Neural cell (in vitro differentiated cells): ENCODE measurements at regions not wholly inside any gene's neighbourhood (a gene's known extent, or its start where the extent isn't known, plus 50 kb on each side); places are given as distances from the start of the nearest gene placed in this dataset.

ENCODE experiments used
- H2AFZ ChIP-seq: fragments of 200-600, 300-800 bp; sonication (generic), shearing (Covaris generic); 2 replicates; pipeline ENCODE4 v1.6.0; 2014; ENCODE audit warnings: low read depth, mild to moderate bottlenecking, antibody characterized with exemption, low read length, moderate library complexity
- H3F3A ChIP-seq: fragments of 200-600 bp; shearing (Covaris generic); 2 replicates; pipeline ENCODE4 v1.6.1; 2016; ENCODE audit warnings: mild to moderate bottlenecking, moderate library complexity, mixed read lengths, antibody characterized with exemption, low read length; ENCODE audit not compliant: insufficient read depth, poor library complexity, severe bottlenecking
- H3K27ac ChIP-seq: fragments of 200-600, 300-800 bp; sonication (generic), shearing (Covaris generic); 2 replicates; pipeline ENCODE4 v1.5.1; 2014; ENCODE audit warnings: mild to moderate bottlenecking, low read length, moderate library complexity
- H3K27me3 ChIP-seq: fragments of 300-800, 200-600 bp; sonication (generic), shearing (Covaris generic); 2 replicates; pipeline ENCODE4 v1.6.0; 2014; ENCODE audit warnings: mild to moderate bottlenecking, low read depth, low read length, moderate library complexity; ENCODE audit not compliant: insufficient read depth
- H3K36me3 ChIP-seq: fragments of 300-800, 200-600 bp; sonication (generic), shearing (Covaris generic); 2 replicates; pipeline ENCODE4 v1.5.1; 2014; ENCODE audit warnings: mild to moderate bottlenecking, antibody characterized with exemption, low read length, moderate library complexity; ENCODE audit not compliant: insufficient read depth
- H3K4me2 ChIP-seq: fragments of 300-800, 200-600 bp; sonication (generic), shearing (Covaris generic); 2 replicates; pipeline ENCODE4 v1.6.0; 2014; ENCODE audit warnings: mild to moderate bottlenecking, low read length
- H3K4me3 ChIP-seq: fragments of 300-800, 200-600 bp; sonication (generic), shearing (Covaris generic); 2 replicates; pipeline ENCODE4 v1.5.1; 2014; ENCODE audit warnings: mild to moderate bottlenecking, low read length, moderate library complexity
- H3K79me2 ChIP-seq: fragments of 200-600 bp; shearing (Covaris generic); replicated peaks from 2 replicates; pipeline ENCODE4 v1.6.0; 2014; ENCODE audit warnings: mild to moderate bottlenecking, low read length, moderate library complexity; ENCODE audit not compliant: insufficient read depth
- H3K9ac ChIP-seq: fragments of 300-800, 200-600 bp; sonication (generic), shearing (Covaris generic); 2 replicates; pipeline ENCODE4 v1.6.1; 2016; ENCODE audit warnings: mild to moderate bottlenecking, low read length, mixed read lengths
- H3K9me2 ChIP-seq: fragments of 200-600 bp; shearing (Covaris generic); 2 replicates; pipeline ENCODE4 v1.6.1; 2016; ENCODE audit warnings: mild to moderate bottlenecking, low read length, mixed read lengths; ENCODE audit not compliant: insufficient read depth
- H3K9me3 ChIP-seq: fragments of 200-600, 300-800 bp; sonication (generic), shearing (Covaris generic); 2 replicates; pipeline ENCODE4 v1.6.1; 2016; ENCODE audit warnings: mild to moderate bottlenecking, mixed run types, low read length, moderate library complexity, mixed read lengths
- H4K20me1 ChIP-seq: fragments of 200-600 bp; shearing (Covaris generic); 2 replicates; pipeline ENCODE4 v1.6.1; 2016; ENCODE audit warnings: mild to moderate bottlenecking, mixed run types; ENCODE audit not compliant: insufficient read depth
- EP300 ChIP-seq: fragments of 450-650 bp; conservative IDR thresholded peaks from 2 replicates; pipeline ENCODE4 v1.6.1; 2014; ENCODE audit warnings: antibody characterized with exemption, mild to moderate bottlenecking, moderate library complexity; ENCODE audit not compliant: poor library complexity, severe bottlenecking
- EZH2 ChIP-seq: fragments of 200-600, 300-800 bp; shearing (Covaris generic), sonication (generic); IDR thresholded peaks from 2 replicates; pipeline ENCODE4 v1.6.1; 2014; ENCODE audit warnings: antibody characterized with exemption, low read length, borderline replicate concordance, mild to moderate bottlenecking; ENCODE audit not compliant: insufficient read depth, poor library complexity, severe bottlenecking
- MXI1 ChIP-seq: fragments of 450-650 bp; conservative IDR thresholded peaks from 2 replicates; pipeline ENCODE4 v1.6.1; 2014; ENCODE audit warnings: antibody characterized with exemption, mild to moderate bottlenecking; ENCODE audit not compliant: poor library complexity, severe bottlenecking
- POLR2AphosphoS5 ChIP-seq: IDR thresholded peaks from 2 replicates; pipeline ENCODE4 v1.6.1; 2012
- RAD21 ChIP-seq: fragments of 450-650 bp; conservative IDR thresholded peaks from 2 replicates; pipeline ENCODE4 v1.6.1; 2014; ENCODE audit warnings: antibody characterized with exemption, mild to moderate bottlenecking, moderate library complexity
- SMC3 ChIP-seq: fragments of 450-650 bp; conservative IDR thresholded peaks from 2 replicates; pipeline ENCODE4 v1.6.1; 2014; ENCODE audit warnings: antibody characterized with exemption, mild to moderate bottlenecking, moderate library complexity; ENCODE audit not compliant: poor library complexity
- TAF1 ChIP-seq: IDR thresholded peaks from 2 replicates; pipeline ENCODE4 v1.6.1; 2012; ENCODE audit warnings: low read depth
- TF ChIP-seq, protein P1 (sequence below): fragments of 450-650 bp; IDR thresholded peaks from 2 replicates; pipeline ENCODE4 v1.5.1; 2014; ENCODE audit warnings: antibody characterized with exemption, mild to moderate bottlenecking, moderate library complexity; ENCODE audit not compliant: poor library complexity, severe bottlenecking
- TF ChIP-seq, protein P2 (sequence below): IDR thresholded peaks from 2 replicates; pipeline ENCODE4 v1.6.1; 2012; ENCODE audit warnings: borderline replicate concordance

DNA sequence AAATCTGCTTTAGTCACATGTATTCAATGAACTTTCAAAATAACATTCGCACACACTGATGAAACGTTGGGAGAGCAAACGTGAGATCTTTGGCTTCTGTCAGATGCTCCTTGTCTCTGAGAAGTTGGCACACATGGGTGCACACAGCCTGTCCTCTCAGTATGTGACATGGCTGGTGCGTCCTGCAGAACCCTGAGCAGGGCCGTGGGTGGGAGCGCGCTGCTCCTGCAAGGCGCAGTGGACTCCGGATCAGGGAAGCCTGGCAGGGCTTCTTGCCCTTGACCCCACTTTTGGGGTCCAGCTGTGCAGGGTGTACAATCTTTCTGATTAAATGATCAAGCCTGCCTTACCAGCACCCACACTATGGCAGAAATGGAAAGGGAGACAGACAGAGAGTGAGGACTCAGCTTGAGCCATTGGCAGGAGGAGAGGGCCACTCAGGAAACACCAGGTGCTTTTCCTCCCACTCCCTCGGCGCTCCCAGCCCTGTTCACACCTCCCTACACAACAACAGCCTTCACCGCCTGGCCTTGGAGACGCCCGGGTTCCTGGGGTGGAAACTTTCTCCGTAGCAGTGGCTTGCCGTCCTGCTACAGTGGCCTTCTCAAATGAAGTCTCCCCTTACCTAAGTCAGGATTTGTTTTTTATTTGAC lies 108.4 kb upstream of the SNTG2 start:
- TF ChIP-seq, protein P1, sequence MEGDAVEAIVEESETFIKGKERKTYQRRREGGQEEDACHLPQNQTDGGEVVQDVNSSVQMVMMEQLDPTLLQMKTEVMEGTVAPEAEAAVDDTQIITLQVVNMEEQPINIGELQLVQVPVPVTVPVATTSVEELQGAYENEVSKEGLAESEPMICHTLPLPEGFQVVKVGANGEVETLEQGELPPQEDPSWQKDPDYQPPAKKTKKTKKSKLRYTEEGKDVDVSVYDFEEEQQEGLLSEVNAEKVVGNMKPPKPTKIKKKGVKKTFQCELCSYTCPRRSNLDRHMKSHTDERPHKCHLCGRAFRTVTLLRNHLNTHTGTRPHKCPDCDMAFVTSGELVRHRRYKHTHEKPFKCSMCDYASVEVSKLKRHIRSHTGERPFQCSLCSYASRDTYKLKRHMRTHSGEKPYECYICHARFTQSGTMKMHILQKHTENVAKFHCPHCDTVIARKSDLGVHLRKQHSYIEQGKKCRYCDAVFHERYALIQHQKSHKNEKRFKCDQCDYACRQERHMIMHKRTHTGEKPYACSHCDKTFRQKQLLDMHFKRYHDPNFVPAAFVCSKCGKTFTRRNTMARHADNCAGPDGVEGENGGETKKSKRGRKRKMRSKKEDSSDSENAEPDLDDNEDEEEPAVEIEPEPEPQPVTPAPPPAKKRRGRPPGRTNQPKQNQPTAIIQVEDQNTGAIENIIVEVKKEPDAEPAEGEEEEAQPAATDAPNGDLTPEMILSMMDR, result no peak
- no peak for TF ChIP-seq EZH2
- TF ChIP-seq SMC3, result no peak
- TF ChIP-seq RAD21, result no peak
- TF ChIP-seq TAF1, result no peak
- no peak for TF ChIP-seq MXI1
- TF ChIP-seq POLR2AphosphoS5, result no peak
- no peak for TF ChIP-seq EP300
- TF ChIP-seq, protein P2, sequence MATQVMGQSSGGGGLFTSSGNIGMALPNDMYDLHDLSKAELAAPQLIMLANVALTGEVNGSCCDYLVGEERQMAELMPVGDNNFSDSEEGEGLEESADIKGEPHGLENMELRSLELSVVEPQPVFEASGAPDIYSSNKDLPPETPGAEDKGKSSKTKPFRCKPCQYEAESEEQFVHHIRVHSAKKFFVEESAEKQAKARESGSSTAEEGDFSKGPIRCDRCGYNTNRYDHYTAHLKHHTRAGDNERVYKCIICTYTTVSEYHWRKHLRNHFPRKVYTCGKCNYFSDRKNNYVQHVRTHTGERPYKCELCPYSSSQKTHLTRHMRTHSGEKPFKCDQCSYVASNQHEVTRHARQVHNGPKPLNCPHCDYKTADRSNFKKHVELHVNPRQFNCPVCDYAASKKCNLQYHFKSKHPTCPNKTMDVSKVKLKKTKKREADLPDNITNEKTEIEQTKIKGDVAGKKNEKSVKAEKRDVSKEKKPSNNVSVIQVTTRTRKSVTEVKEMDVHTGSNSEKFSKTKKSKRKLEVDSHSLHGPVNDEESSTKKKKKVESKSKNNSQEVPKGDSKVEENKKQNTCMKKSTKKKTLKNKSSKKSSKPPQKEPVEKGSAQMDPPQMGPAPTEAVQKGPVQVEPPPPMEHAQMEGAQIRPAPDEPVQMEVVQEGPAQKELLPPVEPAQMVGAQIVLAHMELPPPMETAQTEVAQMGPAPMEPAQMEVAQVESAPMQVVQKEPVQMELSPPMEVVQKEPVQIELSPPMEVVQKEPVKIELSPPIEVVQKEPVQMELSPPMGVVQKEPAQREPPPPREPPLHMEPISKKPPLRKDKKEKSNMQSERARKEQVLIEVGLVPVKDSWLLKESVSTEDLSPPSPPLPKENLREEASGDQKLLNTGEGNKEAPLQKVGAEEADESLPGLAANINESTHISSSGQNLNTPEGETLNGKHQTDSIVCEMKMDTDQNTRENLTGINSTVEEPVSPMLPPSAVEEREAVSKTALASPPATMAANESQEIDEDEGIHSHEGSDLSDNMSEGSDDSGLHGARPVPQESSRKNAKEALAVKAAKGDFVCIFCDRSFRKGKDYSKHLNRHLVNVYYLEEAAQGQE, result no peak

DNA sequence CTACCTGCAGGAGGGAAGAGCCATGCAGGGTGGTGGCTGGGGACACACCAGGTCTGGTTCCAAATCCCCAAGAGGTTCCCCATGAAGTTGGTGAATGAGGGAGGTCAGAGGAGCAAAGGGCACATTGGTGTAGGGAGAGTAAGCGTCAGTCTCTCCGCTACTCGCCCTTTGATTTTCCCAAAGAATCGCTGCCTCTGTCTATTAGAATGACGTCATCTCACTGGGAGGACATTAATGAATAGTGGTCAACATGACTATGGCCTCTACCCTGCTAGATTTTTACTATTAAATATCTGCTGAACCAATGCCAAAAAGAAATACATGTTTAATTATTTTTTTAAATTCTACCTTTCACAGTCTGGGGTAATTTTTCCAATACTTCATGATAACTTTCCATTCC lies 109.6 kb upstream of the SNTG2 start:
- Histone ChIP-seq H3K79me2 (no peaks in the 10 kb centered on the region), H3F3A (no peaks in the 10 kb centered on the region), H3K9me2 (no peaks in the 10 kb centered on the region), H2AFZ (no peak overlapping the region), H3K36me3 (no peaks in the 10 kb centered on the region), H3K9me3 (no peaks in the 10 kb centered on the region), H3K27ac (no peak overlapping the region), H3K9ac (no peak overlapping the region), H3K4me2 (no peak overlapping the region), H3K4me3 (no peak overlapping the region), H4K20me1 (no peaks in the 10 kb centered on the region), H3K27me3 (no peaks in the 10 kb centered on the region)
- TF ChIP-seq EZH2 (no peak), EP300 (no peak)
- TF ChIP-seq, protein P1, result no peak
- TF ChIP-seq, protein P2, result no peak

More for the DNA sequence above, 108.4 kb upstream of the SNTG2 start:
- Histone ChIP-seq H3K9me2 (no peaks in the 10 kb centered on the region), H3K36me3 (no peaks in the 10 kb centered on the region), H3K9me3 (no peaks in the 10 kb centered on the region), H3F3A (no peaks in the 10 kb centered on the region), H3K9ac (no peak overlapping the region), H3K79me2 (no peaks in the 10 kb centered on the region), H3K4me2 (no peak overlapping the region), H3K27me3 (no peaks in the 10 kb centered on the region), H2AFZ (no peak overlapping the region), H3K4me3 (no peak overlapping the region), H4K20me1 (no peaks in the 10 kb centered on the region), H3K27ac (no peak overlapping the region)
